ENCODE measurements at regions not wholly inside any gene's neighbourhood (a gene's known extent, or its start where the extent isn't known, plus 50 kb on each side); places are given as distances from the start of the nearest gene placed in this dataset.

- no peak for TF ChIP-seq EZH2 (IDR thresholded peaks at IDR 0.05; ENCODE audit: low read depth)
- TF ChIP-seq, protein P1, sequence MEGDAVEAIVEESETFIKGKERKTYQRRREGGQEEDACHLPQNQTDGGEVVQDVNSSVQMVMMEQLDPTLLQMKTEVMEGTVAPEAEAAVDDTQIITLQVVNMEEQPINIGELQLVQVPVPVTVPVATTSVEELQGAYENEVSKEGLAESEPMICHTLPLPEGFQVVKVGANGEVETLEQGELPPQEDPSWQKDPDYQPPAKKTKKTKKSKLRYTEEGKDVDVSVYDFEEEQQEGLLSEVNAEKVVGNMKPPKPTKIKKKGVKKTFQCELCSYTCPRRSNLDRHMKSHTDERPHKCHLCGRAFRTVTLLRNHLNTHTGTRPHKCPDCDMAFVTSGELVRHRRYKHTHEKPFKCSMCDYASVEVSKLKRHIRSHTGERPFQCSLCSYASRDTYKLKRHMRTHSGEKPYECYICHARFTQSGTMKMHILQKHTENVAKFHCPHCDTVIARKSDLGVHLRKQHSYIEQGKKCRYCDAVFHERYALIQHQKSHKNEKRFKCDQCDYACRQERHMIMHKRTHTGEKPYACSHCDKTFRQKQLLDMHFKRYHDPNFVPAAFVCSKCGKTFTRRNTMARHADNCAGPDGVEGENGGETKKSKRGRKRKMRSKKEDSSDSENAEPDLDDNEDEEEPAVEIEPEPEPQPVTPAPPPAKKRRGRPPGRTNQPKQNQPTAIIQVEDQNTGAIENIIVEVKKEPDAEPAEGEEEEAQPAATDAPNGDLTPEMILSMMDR (conservative IDR thresholded peaks at IDR 0.05) = no peak
These were observed 156.9 kb upstream of the GDF10 start for GRCh38 chr10:47143072-47143471.
